Endothelial cell of umbilical vein (primary cell): ENCODE measurements at regions not wholly inside any gene's neighbourhood (a gene's known extent, or its start where the extent isn't known, plus 50 kb on each side); places are given as distances from the start of the nearest gene placed in this dataset.

ENCODE experiments used
- BruUV-seq: library from RNA; stranded (reverse); fragments of 400-500 nt; replicated peaks from 2 replicates; lab custom pipeline; 2021; lab: Mats Ljungman, UMichigan
- CTCF ChIA-PET: fragments of 300-600, 350-600 bp; sonication (Branson Sonifier 250); formaldehyde crosslinking; loops from one replicate; lab custom pipeline; 2021; ENCODE audit warnings: antibody characterized with exemption, inconsistent platforms; lab: Charles Lee
- POLR2A ChIA-PET: fragments of 300-600, 350-600 bp; sonication (Branson Sonifier 250); formaldehyde crosslinking; loops from one replicate; lab custom pipeline; 2021; ENCODE audit warnings: antibody characterized with exemption, inconsistent platforms; lab: Charles Lee
- DNase-seq: peaks from one replicate; pipeline ENCODE4 v3.0.0-alpha.2; 2011; ENCODE audit warnings: low read depth, low spot score
- FAIRE-seq: peaks from 2 replicates; lab custom pipeline; 2011; peaks lifted over from hg19 to GRCh38; lab: Jason Lieb, UNC
- H2AFZ ChIP-seq: 2 replicates; pipeline ENCODE4 v1.6.0; 2012; ENCODE audit warnings: low read depth, low read length, control low read depth, inconsistent platforms
- H3K27ac ChIP-seq: 2 replicates; pipeline ENCODE4 v1.5.1; 2011; ENCODE audit warnings: low read depth, mild to moderate bottlenecking, control low read depth, low read length, moderate library complexity; ENCODE audit not compliant: insufficient read depth
- H3K27me3 ChIP-seq, 2 experiments: 2 replicates each; pipeline versions ENCODE4 v1.6.0 to v1.6.1; 2011; ENCODE audit warnings: low read length in 2 of 2, mixed read lengths in 1 of 2; ENCODE audit not compliant: control insufficient read depth in 2 of 2, insufficient read depth in 2 of 2
- H3K36me3 ChIP-seq, 2 experiments: 2 replicates in 1 of 2; 3 replicates in 1 of 2; pipeline ENCODE4 v1.5.1; 2011; ENCODE audit warnings: low read length in 2 of 2, mild to moderate bottlenecking in 1 of 2, moderate library complexity in 1 of 2; ENCODE audit not compliant: control insufficient read depth in 2 of 2, insufficient read depth in 2 of 2; ENCODE audit errors: extremely low read depth in 1 of 2
- H3K4me1 ChIP-seq: 3 replicates; pipeline ENCODE4 v1.5.1; 2011; ENCODE audit warnings: mild to moderate bottlenecking, low read length; ENCODE audit not compliant: control insufficient read depth, insufficient read depth; ENCODE audit errors: extremely low read depth
- H3K4me2 ChIP-seq: 2 replicates; pipeline ENCODE4 v1.6.1; 2011; ENCODE audit warnings: low read length, control low read depth, mixed read lengths; ENCODE audit not compliant: insufficient read depth
- H3K4me3 ChIP-seq, 3 experiments: fragments of 200-600 bp in 1 of 3; sonication (generic), shearing (Covaris generic) in 1 of 3; replicated peaks in 1 of 3; 2 replicates each; pipeline ENCODE4 v1.5.1; 2011 to 2016; ENCODE audit warnings: control low read depth in 3 of 3, low read length in 3 of 3, mild to moderate bottlenecking in 2 of 3, inconsistent platforms in 1 of 3, low read depth in 1 of 3, moderate library complexity in 1 of 3; ENCODE audit not compliant: insufficient read depth in 1 of 3
- H3K79me2 ChIP-seq: 2 replicates; pipeline ENCODE4 v1.6.0; 2012; ENCODE audit warnings: low read length, inconsistent platforms; ENCODE audit not compliant: control insufficient read depth, insufficient read depth
- H3K9ac ChIP-seq: replicated peaks from 2 replicates; pipeline ENCODE3; 2011; ENCODE audit warnings: low read length, control low read depth; ENCODE audit not compliant: insufficient read depth; ENCODE audit errors: extremely low read depth
- H3K9me1 ChIP-seq: replicated peaks from 3 replicates; pipeline ENCODE4 v1.6.0; 2011; ENCODE audit warnings: mild to moderate bottlenecking, low read length; ENCODE audit not compliant: control insufficient read depth, insufficient read depth; ENCODE audit errors: extremely low read depth
- H3K9me3 ChIP-seq: replicated peaks from 2 replicates; pipeline ENCODE4 v1.5.1; 2012; ENCODE audit warnings: low read length, inconsistent platforms; ENCODE audit not compliant: control insufficient read depth, insufficient read depth
- H4K20me1 ChIP-seq: replicated peaks from 2 replicates; pipeline ENCODE3; 2011; ENCODE audit warnings: mild to moderate bottlenecking, low read length; ENCODE audit not compliant: control insufficient read depth, insufficient read depth; ENCODE audit errors: extremely low read depth
- EZH2 ChIP-seq: IDR thresholded peaks from 2 replicates; pipeline ENCODE4 v1.6.1; 2012; ENCODE audit warnings: borderline replicate concordance, low read depth, mild to moderate bottlenecking, moderate library complexity, low read length, inconsistent platforms; ENCODE audit not compliant: severe bottlenecking
- FOS ChIP-seq: IDR thresholded peaks from 2 replicates; pipeline ENCODE4 v1.6.1; 2011; ENCODE audit warnings: mild to moderate bottlenecking, low read length, moderate library complexity, borderline replicate concordance; ENCODE audit not compliant: insufficient read depth
- GATA2 ChIP-seq: IDR thresholded peaks from 2 replicates; pipeline ENCODE4 v1.7.0; 2011; ENCODE audit warnings: low read depth, mild to moderate bottlenecking, moderate library complexity, mixed read lengths, low read length; ENCODE audit not compliant: insufficient read length, insufficient read depth
- JUN ChIP-seq: IDR thresholded peaks from 2 replicates; pipeline ENCODE4 v1.6.1; 2011; ENCODE audit warnings: borderline replicate concordance, low read depth; ENCODE audit not compliant: insufficient read length, insufficient read depth
- MAX ChIP-seq: IDR thresholded peaks from 2 replicates; pipeline ENCODE4 v1.6.1; 2011; ENCODE audit not compliant: insufficient read depth, insufficient read length
- MYC ChIP-seq: IDR thresholded peaks from one replicate; pipeline ENCODE4 v1.6.1; 2011; ENCODE audit warnings: mild to moderate bottlenecking, low read depth, low read length
- POLR2A ChIP-seq: IDR thresholded peaks from 2 replicates; pipeline ENCODE4 v1.6.1; 2012; ENCODE audit warnings: low read depth, mild to moderate bottlenecking, control low read depth, low read length
- POLR2AphosphoS5 ChIP-seq: IDR thresholded peaks from 2 replicates; pipeline ENCODE4 v1.6.1; 2012; ENCODE audit warnings: low read depth, mild to moderate bottlenecking, control low read depth, low read length, moderate library complexity; ENCODE audit not compliant: insufficient read depth
- dilution Hi-C: fragments of 300-500 bp; cut with MboI; formaldehyde crosslinking; loops from one replicate; pipeline ENCODE4 v1.15.0; 2019; ENCODE audit warnings: low sequenced_read_pairs; ENCODE audit not compliant: extremely low pct_ligation_motif_present
- intact Hi-C: fragments of 100-400 bp; cut with micrococcal nuclease; formaldehyde crosslinking; loops from one replicate; pipeline ENCODE4 v1.10.0; 2022
- TF ChIP-seq, protein P1 (sequence below), 2 donors: IDR thresholded peaks; 1 replicate in 1 of 2; 2 replicates in 1 of 2; pipeline ENCODE4 v1.5.1; 2011; ENCODE audit warnings: low read length in 2 of 2, mild to moderate bottlenecking in 2 of 2, moderate library complexity in 2 of 2, control low read depth in 1 of 2, inconsistent platforms in 1 of 2, low read depth in 1 of 2; ENCODE audit not compliant: insufficient read depth in 1 of 2; ENCODE audit errors: extremely low read depth in 1 of 2

DNA sequence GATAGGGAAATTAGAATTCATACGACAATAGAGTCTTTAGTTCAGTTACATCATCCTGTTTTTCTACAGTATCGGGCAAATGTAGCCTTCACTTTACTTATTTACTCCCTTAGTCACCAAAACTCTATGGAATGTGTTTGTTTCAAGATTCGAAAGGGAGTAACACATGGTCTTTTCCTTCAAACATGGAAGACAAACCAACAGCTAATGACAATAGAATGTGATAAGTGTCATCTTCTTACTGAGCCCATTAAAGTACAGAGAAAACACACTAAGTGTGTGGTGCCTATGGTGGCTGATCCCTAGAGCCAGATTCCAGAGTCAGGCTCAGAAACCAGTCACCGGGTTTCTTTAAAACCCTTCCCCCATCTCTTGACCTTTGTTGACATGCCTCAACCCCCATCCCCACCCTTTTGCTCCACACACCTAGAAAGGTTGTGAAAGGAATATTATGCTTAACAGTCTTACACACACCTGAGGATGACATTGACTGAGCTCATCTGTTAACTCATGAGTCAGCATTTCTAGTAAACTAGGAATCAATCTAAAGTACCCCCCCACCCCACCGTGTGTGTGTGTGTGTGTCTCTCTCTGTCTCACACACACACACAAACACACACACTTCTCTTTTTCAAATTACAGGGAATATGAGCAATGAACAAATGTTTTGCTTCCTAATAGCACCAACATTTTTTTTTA is 549.6 kb upstream of the CCDC54 start:
- POLR2A ChIA-PET, result no interaction called here
- no peak overlapping the region for H3K4me2 ChIP-seq
- H4K20me1 ChIP-seq, result no peaks in the 10 kb centered on the region
- intact Hi-C loops (loop anchor here (10.0 kb wide), 1 partner anchor 237 kb away; no protein-coding TSS in a partner anchor), dilution Hi-C loops (no loop called here)
- TF ChIP-seq POLR2AphosphoS5 (no peak), POLR2A (no peak), FOS (no peak), EZH2 (no peak), MYC (no peak), JUN (no peak), MAX (no peak), GATA2 (no peak)
- TF ChIP-seq, protein P1, sequence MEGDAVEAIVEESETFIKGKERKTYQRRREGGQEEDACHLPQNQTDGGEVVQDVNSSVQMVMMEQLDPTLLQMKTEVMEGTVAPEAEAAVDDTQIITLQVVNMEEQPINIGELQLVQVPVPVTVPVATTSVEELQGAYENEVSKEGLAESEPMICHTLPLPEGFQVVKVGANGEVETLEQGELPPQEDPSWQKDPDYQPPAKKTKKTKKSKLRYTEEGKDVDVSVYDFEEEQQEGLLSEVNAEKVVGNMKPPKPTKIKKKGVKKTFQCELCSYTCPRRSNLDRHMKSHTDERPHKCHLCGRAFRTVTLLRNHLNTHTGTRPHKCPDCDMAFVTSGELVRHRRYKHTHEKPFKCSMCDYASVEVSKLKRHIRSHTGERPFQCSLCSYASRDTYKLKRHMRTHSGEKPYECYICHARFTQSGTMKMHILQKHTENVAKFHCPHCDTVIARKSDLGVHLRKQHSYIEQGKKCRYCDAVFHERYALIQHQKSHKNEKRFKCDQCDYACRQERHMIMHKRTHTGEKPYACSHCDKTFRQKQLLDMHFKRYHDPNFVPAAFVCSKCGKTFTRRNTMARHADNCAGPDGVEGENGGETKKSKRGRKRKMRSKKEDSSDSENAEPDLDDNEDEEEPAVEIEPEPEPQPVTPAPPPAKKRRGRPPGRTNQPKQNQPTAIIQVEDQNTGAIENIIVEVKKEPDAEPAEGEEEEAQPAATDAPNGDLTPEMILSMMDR (IDR thresholded peaks at IDR 0.05; ENCODE audit: extremely low read depth in 1 of 2, insufficient read depth in 1 of 2, low read depth in 1 of 2, low read length in 2 of 2), result no peak
- DNase-seq (no peak), FAIRE-seq (no peak)
- CTCF ChIA-PET, result no interaction called here
- no peak overlapping the region for H3K27ac ChIP-seq
- no peaks in the 10 kb centered on the region for H3K9me1 ChIP-seq
- H3K9ac ChIP-seq, result no peak overlapping the region
- H2AFZ ChIP-seq, result no peak overlapping the region
- no peaks in the 10 kb centered on the region for H3K79me2 ChIP-seq
- H3K36me3 ChIP-seq, result no peaks in the 10 kb centered on the region
- H3K9me3 ChIP-seq, result no peaks in the 10 kb centered on the region
- BruUV-seq, result no TSS peak
- H3K4me3 ChIP-seq, result no peak overlapping the region
- no peaks in the 10 kb centered on the region for H3K27me3 ChIP-seq
- no peaks in the 10 kb centered on the region for H3K4me1 ChIP-seq
